GM18498 (cell line): ENCODE measurements at regions not wholly inside any gene's neighbourhood (a gene's known extent, or its start where the extent isn't known, plus 50 kb on each side); places are given as distances from the start of the nearest gene placed in this dataset.
"Not testable (repeated sequence)": the region's sequence is repeated elsewhere in the genome, so short reads cannot be mapped to it uniquely, and the experiment has no call there.

Source experiments
- ATAC-seq: cut with Tn5 transposase; IDR thresholded peaks from one replicate; pipeline ENCODE4 v1.9.1; 2021; ENCODE audit warnings: mild to moderate bottlenecking, moderate library complexity; ENCODE audit not compliant: unreplicated experiment

GRCh38 chr21:39083377-39084008, 99.8 kb downstream of the PSMG1 start:
- no peak for ATAC-seq

- no peak for ATAC-seq
Measured at GRCh38 chr21:39082656-39083376, 100.4 kb downstream of the PSMG1 start.

- ATAC-seq, result no peak
Measured at GRCh38 chr21:39080366-39080765, 102.9 kb downstream of the PSMG1 start.

GRCh38 chr21:39079617-39080016, 103.6 kb downstream of the PSMG1 start:
- no peak for ATAC-seq

GRCh38 chr21:39078322-39079065, 104.8 kb downstream of the PSMG1 start:
- no peak for ATAC-seq

- ATAC-seq, result no peak
Measured at GRCh38 chr21:39077876-39078275, 105.4 kb downstream of the PSMG1 start.

GRCh38 chr21:39074508-39074907, 108.7 kb downstream of the PSMG1 start:
- ATAC-seq, result no peak

DNA sequence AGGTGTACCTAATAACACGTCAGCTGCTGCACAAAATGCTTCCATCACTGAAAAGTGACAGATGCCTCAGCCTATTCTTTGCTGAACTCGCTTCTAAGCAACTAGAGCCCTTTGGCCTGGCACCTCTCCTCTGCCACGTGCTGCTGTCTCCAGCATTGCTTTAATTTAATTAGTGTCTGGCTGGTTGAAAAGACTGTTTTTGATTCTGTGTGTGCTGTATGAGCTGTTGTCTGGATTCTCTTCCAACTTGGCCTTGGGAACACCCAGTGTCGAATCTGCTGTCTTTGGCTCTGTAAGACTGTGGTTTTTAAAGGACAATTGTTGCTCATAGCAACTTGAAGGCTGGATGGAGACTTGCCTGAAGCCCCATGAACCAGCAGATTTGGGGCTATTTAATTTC, 109.5 kb downstream of the PSMG1 start:
- ATAC-seq, result no peak

- ATAC-seq, result no peak
Measured at GRCh38 chr21:39073063-39073462, 110.2 kb downstream of the PSMG1 start.

GRCh38 chr21:39072468-39072867, 110.8 kb downstream of the PSMG1 start:
- no peak for ATAC-seq

DNA sequence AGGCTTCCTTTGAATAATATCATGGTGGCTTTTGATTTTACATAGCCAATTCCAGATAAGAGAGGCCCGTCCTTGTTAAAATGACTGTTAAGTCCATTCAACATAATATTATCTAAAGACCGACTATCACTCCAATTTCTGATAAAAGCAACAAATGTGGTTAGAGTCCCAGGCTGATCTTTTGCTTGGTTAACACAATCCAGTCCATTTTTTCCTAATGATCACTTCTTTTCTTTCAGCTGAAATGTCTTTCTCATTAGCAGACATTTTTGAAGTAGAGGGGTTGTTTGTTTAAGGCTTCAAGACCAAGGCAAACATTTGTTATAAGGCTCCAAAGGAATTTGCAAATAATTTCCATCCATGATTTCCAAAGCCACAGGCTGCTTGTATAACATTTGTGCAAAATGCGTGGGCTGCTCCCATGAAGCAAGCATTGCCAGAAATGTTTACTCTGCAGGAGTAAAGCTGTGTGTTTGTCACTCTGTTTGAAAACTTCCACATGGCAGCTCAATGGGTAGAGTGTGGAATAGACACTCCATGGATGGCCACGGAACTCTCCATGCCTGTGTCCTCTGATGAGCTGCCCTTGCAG, 111.5 kb downstream of the PSMG1 start:
- no peak for ATAC-seq

DNA sequence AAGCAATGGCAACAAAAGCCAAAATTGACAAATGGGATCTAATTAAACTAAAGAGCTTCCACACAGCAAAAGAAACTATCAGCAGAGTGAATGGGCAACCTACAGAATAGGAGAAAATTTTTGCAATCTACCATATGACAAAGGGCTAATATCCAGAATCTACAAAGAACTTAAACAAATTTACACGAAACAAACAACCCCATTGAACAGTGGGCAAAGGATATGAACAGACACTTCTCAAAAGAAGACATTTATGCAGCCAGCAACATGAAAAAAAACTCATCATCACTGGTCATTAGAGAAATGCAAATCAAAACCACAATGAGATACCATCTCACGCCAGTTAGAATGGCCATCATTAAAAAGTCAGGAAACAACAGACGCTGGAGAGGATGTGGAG, 113.4 kb downstream of the PSMG1 start:
- ATAC-seq, result not testable (repeated sequence)

GRCh38 chr21:39066829-39067780, 116.1 kb downstream of the PSMG1 start:
- ATAC-seq, result no peak

GRCh38 chr21:39065917-39066316, 117.3 kb downstream of the PSMG1 start:
- ATAC-seq, result no peak

- no peak for ATAC-seq
Measured at GRCh38 chr21:39064325-39065012, 118.8 kb downstream of the PSMG1 start.

GRCh38 chr21:39063517-39063916, 119.7 kb downstream of the PSMG1 start:
- no peak for ATAC-seq

- no peak for ATAC-seq
Measured at GRCh38 chr21:39062196-39062595, 121.1 kb downstream of the PSMG1 start.

- ATAC-seq, result no peak
Measured at GRCh38 chr21:39061766-39062165, 121.5 kb downstream of the PSMG1 start.

- no peak for ATAC-seq
Measured at GRCh38 chr21:39060485-39061083, 122.7 kb downstream of the PSMG1 start.
